T-helper 2 cell (primary cell): ENCODE measurements at regions not wholly inside any gene's neighbourhood (a gene's known extent, or its start where the extent isn't known, plus 50 kb on each side); places are given as distances from the start of the nearest gene placed in this dataset.
"Not testable (repeated sequence)": the region's sequence is repeated elsewhere in the genome, so short reads cannot be mapped to it uniquely, and the experiment has no call there.

Experiments used
- DNase-seq, 5 experiments: peaks; one replicate each; pipeline versions ENCODE4 v3.0.0 to v3.0.0-alpha.2; 2012 to 2022

- no peak for DNase-seq
Measured at GRCh38 chr6:11323666-11324452, 91.4 kb upstream of the NEDD9 start.

GRCh38 chr6:11322252-11322885 lies 89.9 kb upstream of the NEDD9 start:
- DNase-seq: no peak

DNA sequence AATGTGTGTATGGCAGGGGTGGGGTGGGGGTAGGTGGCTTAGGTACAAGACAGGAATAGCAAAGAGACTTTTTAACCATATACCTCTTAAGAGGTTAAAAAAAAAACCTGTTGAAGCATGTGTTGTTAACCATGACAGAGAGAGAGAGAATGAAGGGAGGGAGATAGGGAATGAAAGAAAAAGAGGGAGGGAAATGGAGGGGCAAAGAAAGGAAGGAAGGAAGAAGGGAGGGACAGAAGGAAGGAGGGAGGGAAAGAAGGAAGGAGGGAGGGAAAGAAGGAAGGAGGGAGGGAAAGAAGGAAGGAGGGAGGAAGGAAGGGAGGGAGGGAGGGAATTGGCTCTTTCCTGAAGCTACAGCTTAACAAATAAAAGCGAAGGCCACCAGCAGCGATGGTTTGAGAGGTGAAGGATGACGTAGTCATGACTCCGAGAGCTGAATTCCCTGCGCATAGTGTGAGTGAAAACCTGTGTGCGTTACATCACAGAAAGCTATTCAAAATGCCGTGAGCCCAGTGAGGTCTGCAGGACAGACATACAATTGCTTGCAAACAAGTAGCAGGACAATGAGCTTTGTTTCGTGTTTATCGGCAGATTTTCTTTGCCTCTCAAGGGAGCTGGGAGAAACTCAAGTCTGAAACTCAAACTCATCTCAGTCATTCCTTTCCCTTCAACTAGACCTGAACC lies 88.6 kb upstream of the NEDD9 start:
- no peak for DNase-seq

DNA sequence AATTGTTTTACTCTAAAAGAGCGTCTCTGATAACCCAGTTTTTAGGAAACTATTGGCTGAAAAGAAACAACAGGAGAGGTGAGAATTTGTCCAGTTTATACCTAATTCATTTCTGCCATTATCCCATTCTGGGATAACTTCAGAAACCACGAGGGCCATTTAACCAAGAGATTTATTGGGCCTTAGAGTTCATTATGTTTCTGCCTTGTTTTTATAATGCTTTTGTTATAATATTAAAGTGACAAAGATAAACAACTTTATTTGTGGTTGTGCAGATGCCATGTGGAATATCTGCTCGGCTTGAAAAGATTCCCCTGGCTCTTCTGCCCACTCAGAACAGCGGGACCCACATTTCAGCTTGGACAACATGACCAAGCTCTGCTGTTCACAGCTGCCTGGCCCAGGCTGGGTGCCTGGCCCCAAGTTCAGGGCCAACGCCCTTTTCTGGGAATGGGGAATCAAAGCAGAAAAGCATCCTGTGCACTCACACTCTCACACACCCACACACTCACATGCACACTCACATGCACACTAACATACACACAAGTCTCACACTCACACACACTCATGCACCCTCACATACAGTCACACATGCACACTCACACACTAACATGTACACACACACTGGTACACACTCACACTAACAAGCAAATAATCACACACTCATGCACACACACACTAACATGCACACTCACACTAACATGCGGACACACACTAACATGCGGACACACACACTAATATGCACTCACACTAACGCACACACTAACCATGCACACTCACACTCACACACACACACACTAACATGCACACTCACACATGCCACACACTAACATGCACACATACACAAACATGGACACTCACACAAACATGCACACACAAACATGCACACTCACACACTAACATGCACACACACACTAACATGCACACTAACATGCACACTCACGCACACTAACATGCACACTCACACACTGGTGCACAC lies 86.7 kb upstream of the NEDD9 start:
- no peak for DNase-seq

DNA sequence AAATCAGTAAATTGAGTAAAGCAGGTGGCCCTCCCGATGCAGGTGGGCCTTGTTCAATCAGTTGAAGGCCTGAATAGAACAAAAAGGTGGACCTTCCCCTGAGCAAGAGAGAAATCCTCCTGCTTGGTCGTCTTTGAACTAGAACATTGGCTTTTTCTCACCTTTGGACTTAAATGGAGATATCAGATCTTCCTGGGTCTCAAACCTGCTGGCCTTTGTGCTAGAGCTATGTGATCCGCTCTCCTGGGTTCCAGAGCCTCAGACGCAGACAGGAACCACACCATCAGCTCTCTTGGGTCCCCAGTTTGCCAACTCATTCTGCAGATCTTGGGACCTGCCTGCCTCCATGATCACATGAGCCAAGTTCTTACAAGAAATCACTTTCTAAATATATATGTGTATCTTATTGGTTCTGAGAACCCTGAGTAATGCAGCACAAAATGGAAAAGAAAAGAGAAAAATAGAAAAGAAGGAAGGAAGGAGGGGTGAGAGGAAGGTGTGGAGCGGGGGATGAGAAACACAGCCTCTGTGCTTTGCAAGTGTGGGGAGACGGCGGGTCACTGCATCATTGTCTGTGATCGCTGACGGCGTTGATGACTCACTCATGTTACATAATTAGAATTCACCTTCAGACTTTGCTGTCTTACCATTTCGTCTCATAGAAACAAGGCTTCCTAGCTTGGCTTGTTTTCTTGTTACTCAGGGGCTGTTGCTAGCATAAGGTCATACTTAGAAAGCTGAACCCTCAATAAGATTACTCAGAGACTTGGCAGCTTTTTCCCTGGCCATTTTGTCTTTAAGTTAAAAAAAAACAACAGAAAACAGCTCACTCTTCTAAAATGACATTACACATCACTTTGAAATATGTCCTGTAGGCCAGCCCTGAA lies 85.7 kb upstream of the NEDD9 start:
- peak in 4 of 5 experiments; percentile 37 to 77 (median 48) for DNase-seq

DNA sequence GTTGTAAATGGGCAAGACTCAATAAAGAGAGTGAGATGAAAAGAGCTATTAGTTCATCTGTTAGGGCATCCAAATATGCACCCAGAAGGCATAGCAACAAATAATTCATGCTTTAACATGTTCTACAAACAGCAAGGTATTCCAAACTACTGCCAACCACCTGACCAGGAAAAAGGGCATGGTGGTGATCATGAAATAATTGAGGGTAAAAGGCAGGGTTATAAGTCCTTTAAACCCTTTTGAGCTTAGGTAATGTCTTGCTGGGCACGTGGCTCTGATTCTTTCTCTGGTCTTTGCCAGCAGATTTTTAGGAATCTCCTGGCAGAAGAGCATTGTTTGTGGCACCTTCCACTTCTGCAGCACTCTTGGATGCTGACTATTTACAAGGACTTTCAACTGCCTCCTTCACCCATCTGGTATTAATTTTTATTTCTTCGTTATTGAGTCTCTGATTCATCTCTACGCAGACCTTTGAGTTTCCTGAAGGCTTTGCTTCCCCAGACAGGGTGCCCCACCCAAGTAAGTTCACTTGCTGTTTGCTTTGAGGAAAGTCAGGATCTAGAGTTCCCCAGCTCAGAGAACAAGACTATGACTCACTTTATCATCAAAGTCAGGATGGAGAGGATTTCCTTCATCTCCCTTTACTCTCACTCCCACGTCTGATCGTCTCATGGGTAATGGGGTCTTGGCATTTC lies 83.4 kb upstream of the NEDD9 start:
- no peak for DNase-seq

DNA sequence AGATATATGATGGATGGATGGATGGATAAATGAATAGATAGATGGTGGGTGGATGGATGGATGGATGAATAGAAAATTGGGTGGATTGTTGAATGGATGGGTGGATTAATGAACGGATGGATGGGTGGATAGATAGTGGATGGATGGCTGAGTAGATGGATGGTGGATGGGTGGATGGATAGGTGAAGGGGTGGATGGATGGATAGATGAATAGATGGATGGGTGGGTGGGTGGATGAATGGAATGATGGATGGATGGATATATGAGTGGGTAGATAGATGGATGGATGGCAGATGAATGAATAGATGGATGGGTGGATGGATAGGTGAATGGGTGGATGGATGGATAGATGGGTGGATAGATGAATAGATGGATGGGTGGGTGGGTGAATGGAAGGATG lies 80.7 kb upstream of the NEDD9 start:
- DNase-seq: no peak

DNA sequence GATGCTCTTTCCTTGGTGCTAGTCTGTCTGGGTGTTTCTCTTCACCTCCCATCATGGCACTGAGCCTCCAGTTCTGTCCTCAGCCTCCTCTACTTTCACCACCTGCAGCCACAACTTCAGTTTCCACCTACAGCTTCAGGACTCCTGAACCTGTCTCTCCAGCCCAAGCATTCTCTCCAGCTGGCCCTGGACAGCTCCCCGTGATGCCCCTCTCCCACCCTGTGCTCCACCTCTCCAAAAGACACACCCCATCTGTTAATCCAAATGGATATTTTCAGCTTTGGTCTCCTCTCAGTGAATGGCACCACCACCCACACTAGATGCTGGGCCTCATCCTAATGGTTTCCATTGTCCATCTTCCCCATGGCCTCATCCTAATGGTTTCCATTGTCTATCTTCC lies 79.5 kb upstream of the NEDD9 start:
- no peak for DNase-seq

DNA sequence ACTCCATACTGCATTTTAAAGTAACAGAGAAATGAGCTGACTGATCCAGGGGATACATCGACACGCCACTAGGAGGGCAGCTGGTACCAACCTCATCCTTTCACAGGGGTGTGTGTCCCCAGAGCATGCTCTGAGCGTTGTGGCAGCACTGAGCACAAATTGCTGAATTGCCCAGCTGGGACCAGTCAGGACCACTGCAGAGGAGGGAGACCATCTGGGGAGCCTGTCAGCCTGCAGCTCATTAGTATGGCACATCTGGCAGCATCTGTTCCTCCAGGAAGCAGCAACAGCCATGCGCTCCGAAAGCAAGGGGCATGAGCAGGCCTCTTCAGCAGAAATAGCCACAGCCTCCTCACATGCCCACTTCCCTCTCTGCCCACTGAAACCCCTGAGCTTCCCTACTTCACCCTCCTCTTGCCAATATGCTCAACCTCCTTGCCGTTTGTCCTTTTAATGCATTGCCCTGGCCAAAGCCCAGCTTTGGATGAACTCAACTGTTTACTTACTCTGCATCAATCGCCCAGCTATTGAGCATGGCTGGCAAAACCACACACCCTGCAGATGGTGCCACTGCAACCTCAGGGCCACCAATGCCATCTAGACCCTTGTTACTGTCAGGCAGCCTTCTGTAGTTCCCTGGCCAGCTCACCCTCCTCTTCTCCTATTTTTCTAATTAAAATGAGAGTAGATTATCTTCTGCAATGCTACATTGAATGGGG lies 77.6 kb upstream of the NEDD9 start:
- DNase-seq: no peak

DNA sequence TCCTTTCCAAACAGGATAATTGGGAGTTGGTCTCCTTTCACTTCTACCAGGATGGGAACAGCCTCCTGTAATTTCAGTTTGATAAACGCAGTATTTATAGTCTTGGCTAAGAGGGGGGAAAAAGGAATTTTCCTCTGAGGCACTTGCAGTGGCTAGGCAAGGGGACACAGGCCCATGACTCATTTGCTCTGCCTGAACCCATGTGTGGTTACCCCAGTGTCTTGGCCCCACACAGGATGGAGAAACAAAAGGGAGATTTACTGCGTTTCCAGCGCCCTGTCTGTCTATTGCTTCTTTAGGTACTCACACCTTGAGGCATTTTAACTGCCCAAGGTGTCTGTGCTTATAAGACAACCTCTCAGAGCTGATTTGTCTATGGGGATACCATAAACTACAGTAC lies 74.8 kb upstream of the NEDD9 start:
- DNase-seq: peak in 1 of 5 experiments; percentile 24

DNA sequence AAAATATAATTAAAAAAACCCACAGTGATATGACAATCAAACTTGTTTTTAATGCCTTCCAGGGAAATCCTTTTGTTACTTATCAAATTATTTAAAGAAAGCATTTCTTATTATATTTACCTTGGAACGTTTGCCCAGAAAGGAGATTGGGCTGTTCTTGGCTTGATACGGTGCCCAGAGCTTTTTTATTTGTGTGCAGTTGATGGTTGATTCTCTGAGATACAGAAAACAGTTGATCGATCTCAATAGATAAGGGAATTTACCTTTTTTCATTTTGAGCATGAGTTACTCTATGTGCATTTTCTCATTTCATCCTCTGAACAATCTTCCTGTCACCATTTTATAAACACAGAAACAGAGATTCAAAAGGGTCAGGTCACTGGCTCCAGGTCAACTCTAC lies 72.5 kb upstream of the NEDD9 start:
- DNase-seq: peak in 1 of 5 experiments; percentile 52

- DNase-seq: not testable (repeated sequence)
Measured at GRCh38 chr6:11299876-11300428, 67.5 kb upstream of the NEDD9 start.

DNA sequence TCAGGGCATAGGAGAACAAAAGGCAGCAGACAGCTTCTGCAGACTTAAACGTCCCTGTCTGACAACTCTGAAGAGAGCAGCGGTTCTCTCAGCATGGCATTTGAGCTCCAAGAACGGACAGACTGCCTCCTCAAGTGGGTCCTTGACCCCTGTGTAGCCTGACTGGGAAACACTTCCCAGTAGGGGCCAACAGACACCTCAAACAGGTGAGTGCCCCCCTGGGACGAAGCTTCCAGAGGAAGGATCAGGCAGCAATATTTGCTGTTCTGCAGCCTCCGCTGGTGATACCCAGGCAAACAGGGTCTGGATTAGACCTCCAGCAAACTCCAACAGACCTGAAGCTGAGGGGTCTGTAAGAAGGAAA lies 66.9 kb upstream of the NEDD9 start:
- DNase-seq: not testable (repeated sequence)

DNA sequence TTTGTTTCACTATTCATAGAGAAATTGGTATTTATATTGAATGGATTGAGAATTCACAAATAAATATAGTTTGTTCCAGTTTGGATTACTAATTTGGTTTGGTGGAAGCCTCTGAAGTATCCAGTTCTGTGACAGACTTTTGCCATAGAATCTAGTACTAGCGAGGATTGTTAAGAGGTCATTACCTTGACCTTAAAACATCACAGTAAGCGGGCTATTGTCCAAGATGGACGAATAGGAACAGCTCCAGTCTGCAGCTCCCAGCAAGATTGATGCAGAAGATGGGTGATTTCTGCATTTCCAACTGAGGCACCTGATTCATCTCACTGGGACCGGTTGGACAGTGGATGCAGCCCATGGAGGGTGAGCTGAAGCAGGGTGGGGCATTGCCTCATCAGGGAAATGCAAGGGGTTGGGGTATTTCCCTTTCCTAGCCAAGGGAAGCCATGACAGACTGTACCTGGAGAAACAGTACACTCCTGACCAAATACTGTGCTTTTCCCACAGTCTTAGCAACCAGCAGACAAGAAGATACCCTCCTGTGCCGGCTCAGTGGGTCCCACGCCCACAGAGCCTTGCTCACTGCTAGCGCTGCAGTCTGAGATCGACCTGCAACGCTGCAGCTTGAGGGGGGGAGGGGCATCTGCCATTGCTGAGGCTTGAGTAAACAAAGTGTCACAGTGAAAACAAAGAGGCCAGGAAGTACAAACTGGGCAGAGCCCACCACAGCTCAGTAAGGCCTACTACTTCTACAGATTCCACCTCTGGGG lies 66.4 kb upstream of the NEDD9 start:
- DNase-seq: peak in 1 of 5 experiments; percentile 53

DNA sequence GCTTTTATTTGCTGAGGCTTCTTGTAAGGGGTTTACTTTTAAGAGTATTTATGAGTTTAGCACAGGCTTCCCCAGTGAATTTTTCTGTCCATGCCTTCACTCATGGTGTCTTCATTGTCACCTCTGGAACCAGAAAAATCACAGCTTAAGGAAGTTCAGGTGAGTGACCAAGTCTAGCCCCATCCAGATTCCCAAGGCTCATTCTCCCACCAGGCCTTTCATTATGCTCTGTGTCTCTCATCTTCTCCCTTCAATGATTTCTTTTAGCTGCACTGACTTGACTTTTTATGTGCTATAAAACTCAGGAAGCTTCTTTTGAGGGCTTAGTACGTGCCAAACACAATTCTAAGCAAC lies 64.9 kb upstream of the NEDD9 start:
- DNase-seq: no peak

GRCh38 chr6:11296449-11297375 lies 64.2 kb upstream of the NEDD9 start:
- no peak for DNase-seq

- DNase-seq: no peak
Measured at GRCh38 chr6:11295969-11296368, 63.5 kb upstream of the NEDD9 start.

- no peak for DNase-seq
Measured at GRCh38 chr6:11294228-11294627, 61.8 kb upstream of the NEDD9 start.
